HL-60 (cell line): ENCODE measurements at regions not wholly inside any gene's neighbourhood (a gene's known extent, or its start where the extent isn't known, plus 50 kb on each side); places are given as distances from the start of the nearest gene placed in this dataset.

ENCODE experiments used
- CTCF ChIP-seq: IDR thresholded peaks from one replicate; pipeline ENCODE4 v1.5.1; 2011; ENCODE audit warnings: low read length, control low read depth, inconsistent platforms; ENCODE audit not compliant: insufficient read depth
- REST ChIP-seq: IDR thresholded peaks from 2 replicates; pipeline ENCODE4 v1.6.1; 2012; ENCODE audit warnings: low read depth; ENCODE audit not compliant: insufficient replicate concordance

DNA sequence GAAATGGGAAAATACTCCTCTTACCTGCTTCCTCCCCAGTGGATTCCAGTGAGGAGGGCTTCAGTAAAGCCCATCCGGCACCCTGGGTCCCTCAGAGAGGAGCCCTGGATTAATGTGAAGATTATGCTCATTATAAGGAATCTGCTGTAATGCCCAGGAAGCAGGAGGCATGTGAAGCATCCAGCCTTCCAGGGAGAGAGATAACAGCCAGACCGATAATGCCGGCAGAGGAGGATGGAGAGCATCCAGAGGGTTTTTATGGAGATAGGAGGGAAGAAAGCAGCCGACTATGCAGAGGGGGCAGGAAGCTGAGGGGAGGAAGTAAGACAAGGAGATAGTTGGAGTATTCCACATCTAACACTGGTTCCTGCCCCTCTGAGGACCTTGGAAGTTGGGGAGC lies 53.7 kb upstream of the TMEM132E start:
- TF ChIP-seq REST (no peak), CTCF (no peak)
